HEK293 (cell line): ENCODE measurements at regions not wholly inside any gene's neighbourhood (a gene's known extent, or its start where the extent isn't known, plus 50 kb on each side); places are given as distances from the start of the nearest gene placed in this dataset.

Experiments used
- CTCF ChIA-PET: fragments of 350-600 bp; formaldehyde crosslinking; extraction: SDS; loops from one replicate; lab custom pipeline; 2021; ENCODE audit warnings: antibody characterized with exemption; lab: Yijun Ruan, JAX
- POLR2A ChIA-PET: fragments of 300-600 bp; formaldehyde crosslinking; extraction: SDS; loops from one replicate; lab custom pipeline; 2020; ENCODE audit warnings: antibody characterized with exemption, inconsistent platforms; lab: Yijun Ruan, JAX
- H3K27ac ChIP-seq: fragments of 200-500 bp; sonication (Bioruptor generic); 2 replicates; pipeline ENCODE4 v1.5.1; 2014; ENCODE audit warnings: low read depth, low read length, control low read depth, inconsistent platforms; ENCODE audit errors: extremely low read depth
- H3K36me3 ChIP-seq, 2 experiments: fragments of 200-500 bp in 1 of 2; sonication (Bioruptor generic) in 1 of 2; 1 replicate in 1 of 2; 2 replicates in 1 of 2; pipeline ENCODE4 v1.5.1; 2014 to 2017; ENCODE audit warnings: inconsistent platforms in 2 of 2, low read length in 2 of 2; ENCODE audit not compliant: control insufficient read depth in 2 of 2, insufficient read depth in 1 of 2
- H3K4me1 ChIP-seq: fragments of 200-500 bp; sonication (Bioruptor generic); 2 replicates; pipeline ENCODE4 v1.5.1; 2014; ENCODE audit warnings: mild to moderate bottlenecking, low read length, inconsistent platforms; ENCODE audit not compliant: control insufficient read depth, insufficient read depth
- H3K4me3 ChIP-seq: 2 replicates; pipeline ENCODE4 v1.5.1; 2011; ENCODE audit warnings: low read depth, mild to moderate bottlenecking, control low read depth, low read length, moderate library complexity
- H3K9me3 ChIP-seq: fragments of 200-500 bp; sonication (Bioruptor generic); 2 replicates; pipeline ENCODE4 v1.5.1; 2014; ENCODE audit warnings: low read depth, low read length, inconsistent platforms; ENCODE audit not compliant: control insufficient read depth, insufficient read depth
- FEZF1 ChIP-seq: fragments of 450-650 bp; formaldehyde crosslinking; IDR thresholded peaks from 2 replicates; pipeline ENCODE4 v1.5.1; 2016; ENCODE audit warnings: missing biosample characterization, missing genetic modification characterization
- GLI4 ChIP-seq: fragments of 450-650 bp; formaldehyde crosslinking; IDR thresholded peaks from 2 replicates; pipeline ENCODE4 v1.5.1; 2016; ENCODE audit warnings: missing biosample characterization, missing genetic modification characterization
- ZEB2 ChIP-seq: fragments of 450-650 bp; formaldehyde crosslinking; IDR thresholded peaks from 2 replicates; pipeline ENCODE4 v1.5.1; 2016; ENCODE audit warnings: missing biosample characterization, missing genetic modification characterization
- ZNF140 ChIP-seq: fragments of 450-650 bp; formaldehyde crosslinking; IDR thresholded peaks from 2 replicates; pipeline ENCODE4 v1.5.1; 2016; ENCODE audit warnings: missing biosample characterization, missing genetic modification characterization
- ZNF211 ChIP-seq: fragments of 450-650 bp; formaldehyde crosslinking; IDR thresholded peaks from 2 replicates; pipeline ENCODE4 v1.5.1; 2016; ENCODE audit warnings: low read depth, missing biosample characterization, missing genetic modification characterization
- ZNF324 ChIP-seq: fragments of 450-650 bp; formaldehyde crosslinking; IDR thresholded peaks from 2 replicates; pipeline ENCODE4 v1.5.1; 2016; ENCODE audit warnings: missing biosample characterization, missing genetic modification characterization
- ZNF558 ChIP-seq: fragments of 450-650 bp; formaldehyde crosslinking; IDR thresholded peaks from 2 replicates; pipeline ENCODE4 v1.5.1; 2016; ENCODE audit warnings: missing biosample characterization, missing genetic modification characterization
- ZNF571 ChIP-seq: fragments of 450-650 bp; formaldehyde crosslinking; IDR thresholded peaks from 2 replicates; pipeline ENCODE4 v1.5.0; 2017; ENCODE audit warnings: missing biosample characterization, missing genetic modification characterization
- ZNF624 ChIP-seq: fragments of 450-650 bp; formaldehyde crosslinking; IDR thresholded peaks from 2 replicates; pipeline ENCODE4 v1.5.1; 2017; ENCODE audit warnings: missing biosample characterization, missing genetic modification characterization
- ZNF654 ChIP-seq: fragments of 450-650 bp; formaldehyde crosslinking; IDR thresholded peaks from 2 replicates; pipeline ENCODE4 v1.5.1; 2016; ENCODE audit warnings: low read depth, missing biosample characterization, missing genetic modification characterization
- ZNF707 ChIP-seq: fragments of 450-650 bp; formaldehyde crosslinking; IDR thresholded peaks from 2 replicates; pipeline ENCODE4 v1.5.1; 2016; ENCODE audit warnings: missing biosample characterization, missing genetic modification characterization
- TF ChIP-seq, protein P1 (sequence below): fragments of 450-650 bp; formaldehyde crosslinking; IDR thresholded peaks from 2 replicates; pipeline ENCODE4 v1.5.1; 2016; ENCODE audit warnings: missing biosample characterization, missing genetic modification characterization, borderline replicate concordance
- TF ChIP-seq, protein P2 (sequence below): fragments of 450-650 bp; formaldehyde crosslinking; IDR thresholded peaks from 2 replicates; pipeline ENCODE4 v1.5.0; 2017; ENCODE audit warnings: missing biosample characterization, missing genetic modification characterization, borderline replicate concordance
- TF ChIP-seq, protein P3 (sequence below): fragments of 450-650 bp; formaldehyde crosslinking; IDR thresholded peaks from 2 replicates; pipeline ENCODE4 v1.5.1; 2017; ENCODE audit warnings: missing biosample characterization, missing genetic modification characterization
- TF ChIP-seq, protein P4 (sequence below): fragments of 450-650 bp; formaldehyde crosslinking; IDR thresholded peaks from 2 replicates; pipeline ENCODE4 v1.5.1; 2016; ENCODE audit warnings: missing biosample characterization, missing genetic modification characterization
- TF ChIP-seq, protein P5 (sequence below): fragments of 450-650 bp; formaldehyde crosslinking; IDR thresholded peaks from 2 replicates; pipeline ENCODE4 v1.5.1; 2016; ENCODE audit warnings: missing biosample characterization, missing genetic modification characterization

DNA sequence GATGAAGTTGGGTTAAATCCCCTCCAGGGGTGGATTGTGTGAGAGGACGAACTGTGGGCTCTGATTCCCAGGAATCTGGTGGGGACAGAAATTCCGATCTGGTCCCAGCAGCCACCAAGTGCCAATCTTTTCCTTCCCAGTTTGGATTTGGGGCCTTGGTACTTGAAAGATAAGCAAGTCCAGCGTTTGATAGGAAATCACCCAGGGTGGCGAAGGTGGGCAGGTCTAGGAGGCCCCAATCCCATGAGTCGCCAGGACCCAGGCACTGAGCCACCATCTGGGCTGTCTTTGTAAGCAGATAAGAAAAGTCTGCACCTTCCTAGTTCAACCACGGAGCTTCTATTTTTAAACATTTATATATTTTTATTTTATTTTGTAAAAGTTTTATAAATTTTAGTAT, 122.6 kb upstream of the LSM8 start (continued):
- TF ChIP-seq, protein P1, sequence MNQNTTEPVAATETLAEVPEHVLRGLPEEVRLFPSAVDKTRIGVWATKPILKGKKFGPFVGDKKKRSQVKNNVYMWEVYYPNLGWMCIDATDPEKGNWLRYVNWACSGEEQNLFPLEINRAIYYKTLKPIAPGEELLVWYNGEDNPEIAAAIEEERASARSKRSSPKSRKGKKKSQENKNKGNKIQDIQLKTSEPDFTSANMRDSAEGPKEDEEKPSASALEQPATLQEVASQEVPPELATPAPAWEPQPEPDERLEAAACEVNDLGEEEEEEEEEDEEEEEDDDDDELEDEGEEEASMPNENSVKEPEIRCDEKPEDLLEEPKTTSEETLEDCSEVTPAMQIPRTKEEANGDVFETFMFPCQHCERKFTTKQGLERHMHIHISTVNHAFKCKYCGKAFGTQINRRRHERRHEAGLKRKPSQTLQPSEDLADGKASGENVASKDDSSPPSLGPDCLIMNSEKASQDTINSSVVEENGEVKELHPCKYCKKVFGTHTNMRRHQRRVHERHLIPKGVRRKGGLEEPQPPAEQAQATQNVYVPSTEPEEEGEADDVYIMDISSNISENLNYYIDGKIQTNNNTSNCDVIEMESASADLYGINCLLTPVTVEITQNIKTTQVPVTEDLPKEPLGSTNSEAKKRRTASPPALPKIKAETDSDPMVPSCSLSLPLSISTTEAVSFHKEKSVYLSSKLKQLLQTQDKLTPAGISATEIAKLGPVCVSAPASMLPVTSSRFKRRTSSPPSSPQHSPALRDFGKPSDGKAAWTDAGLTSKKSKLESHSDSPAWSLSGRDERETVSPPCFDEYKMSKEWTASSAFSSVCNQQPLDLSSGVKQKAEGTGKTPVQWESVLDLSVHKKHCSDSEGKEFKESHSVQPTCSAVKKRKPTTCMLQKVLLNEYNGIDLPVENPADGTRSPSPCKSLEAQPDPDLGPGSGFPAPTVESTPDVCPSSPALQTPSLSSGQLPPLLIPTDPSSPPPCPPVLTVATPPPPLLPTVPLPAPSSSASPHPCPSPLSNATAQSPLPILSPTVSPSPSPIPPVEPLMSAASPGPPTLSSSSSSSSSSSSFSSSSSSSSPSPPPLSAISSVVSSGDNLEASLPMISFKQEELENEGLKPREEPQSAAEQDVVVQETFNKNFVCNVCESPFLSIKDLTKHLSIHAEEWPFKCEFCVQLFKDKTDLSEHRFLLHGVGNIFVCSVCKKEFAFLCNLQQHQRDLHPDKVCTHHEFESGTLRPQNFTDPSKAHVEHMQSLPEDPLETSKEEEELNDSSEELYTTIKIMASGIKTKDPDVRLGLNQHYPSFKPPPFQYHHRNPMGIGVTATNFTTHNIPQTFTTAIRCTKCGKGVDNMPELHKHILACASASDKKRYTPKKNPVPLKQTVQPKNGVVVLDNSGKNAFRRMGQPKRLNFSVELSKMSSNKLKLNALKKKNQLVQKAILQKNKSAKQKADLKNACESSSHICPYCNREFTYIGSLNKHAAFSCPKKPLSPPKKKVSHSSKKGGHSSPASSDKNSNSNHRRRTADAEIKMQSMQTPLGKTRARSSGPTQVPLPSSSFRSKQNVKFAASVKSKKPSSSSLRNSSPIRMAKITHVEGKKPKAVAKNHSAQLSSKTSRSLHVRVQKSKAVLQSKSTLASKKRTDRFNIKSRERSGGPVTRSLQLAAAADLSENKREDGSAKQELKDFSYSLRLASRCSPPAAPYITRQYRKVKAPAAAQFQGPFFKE (tag by site-specific recombination) = no peak
- TF ChIP-seq ZEB2 (tag by site-specific recombination) = no peak
- no peak for TF ChIP-seq ZNF571 (tag by site-specific recombination)
- TF ChIP-seq ZNF707 (tag by site-specific recombination) = no peak
- no peak for TF ChIP-seq ZNF654 (tag by site-specific recombination)

DNA sequence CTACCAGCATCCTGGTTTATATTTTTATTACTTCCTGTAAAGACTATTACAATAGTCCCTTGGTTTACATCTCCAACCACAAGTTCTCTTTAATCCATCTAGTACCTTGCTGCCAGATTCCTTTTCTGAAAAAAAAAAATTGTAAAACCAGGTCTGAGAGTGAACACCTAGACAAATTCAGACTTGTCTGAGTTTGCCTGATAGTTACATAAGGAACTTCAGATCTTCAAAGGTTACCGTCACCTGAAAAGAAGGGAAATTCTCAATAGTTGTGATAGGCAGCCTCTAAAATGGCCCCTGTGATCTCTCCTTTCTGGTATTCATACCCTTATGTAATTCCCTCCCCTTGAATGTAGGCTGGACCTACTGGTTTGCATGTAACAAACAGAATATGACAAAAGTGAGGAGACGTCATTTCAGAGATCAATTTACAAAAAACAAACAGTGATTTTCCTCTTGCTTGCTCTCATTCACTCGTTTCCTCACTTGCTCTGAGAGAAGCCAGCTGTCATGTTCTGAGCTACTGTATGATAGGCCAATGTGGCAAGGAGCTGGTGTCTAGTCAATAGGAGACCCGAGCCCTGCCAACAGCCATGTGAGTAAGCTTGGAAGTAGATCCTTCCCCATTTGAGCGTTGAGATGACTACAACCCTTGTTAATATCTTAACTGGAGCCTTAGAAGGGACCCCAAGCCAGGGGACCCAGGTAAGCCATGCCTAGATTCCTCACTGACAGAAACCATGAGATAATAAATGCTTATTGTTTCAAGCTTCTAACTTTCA, 110.9 kb upstream of the LSM8 start:
- H3K27ac ChIP-seq = no peak overlapping the region
- H3K36me3 ChIP-seq = no peaks in the 10 kb centered on the region
- no peaks in the 10 kb centered on the region for H3K9me3 ChIP-seq
- ChIA-PET CTCF (no interaction called here), POLR2A (no interaction called here)
- H3K4me1 ChIP-seq = no peaks in the 10 kb centered on the region
- H3K4me3 ChIP-seq = no peak overlapping the region
- no peak for TF ChIP-seq FEZF1

DNA sequence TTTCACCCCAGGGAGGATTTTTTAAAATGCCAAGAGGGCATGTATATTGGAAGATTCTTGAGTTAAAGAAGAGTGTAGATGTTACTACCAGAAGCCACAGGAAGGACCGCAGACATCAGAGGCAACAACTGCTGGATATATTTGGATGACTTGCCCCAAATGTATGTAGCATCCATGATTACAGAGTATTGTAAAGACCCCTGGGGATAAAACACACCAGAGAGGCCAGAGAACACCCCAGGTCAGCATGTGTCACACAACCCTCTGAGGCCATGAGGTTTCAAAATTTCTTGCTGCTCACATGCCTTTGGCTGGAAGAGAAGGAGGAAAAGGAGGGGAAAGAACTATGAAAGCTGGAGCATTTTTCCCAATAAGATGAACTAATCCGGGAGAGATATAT, 108.0 kb upstream of the LSM8 start:
- H3K9me3 ChIP-seq = no peaks in the 10 kb centered on the region
- TF ChIP-seq, protein P2, sequence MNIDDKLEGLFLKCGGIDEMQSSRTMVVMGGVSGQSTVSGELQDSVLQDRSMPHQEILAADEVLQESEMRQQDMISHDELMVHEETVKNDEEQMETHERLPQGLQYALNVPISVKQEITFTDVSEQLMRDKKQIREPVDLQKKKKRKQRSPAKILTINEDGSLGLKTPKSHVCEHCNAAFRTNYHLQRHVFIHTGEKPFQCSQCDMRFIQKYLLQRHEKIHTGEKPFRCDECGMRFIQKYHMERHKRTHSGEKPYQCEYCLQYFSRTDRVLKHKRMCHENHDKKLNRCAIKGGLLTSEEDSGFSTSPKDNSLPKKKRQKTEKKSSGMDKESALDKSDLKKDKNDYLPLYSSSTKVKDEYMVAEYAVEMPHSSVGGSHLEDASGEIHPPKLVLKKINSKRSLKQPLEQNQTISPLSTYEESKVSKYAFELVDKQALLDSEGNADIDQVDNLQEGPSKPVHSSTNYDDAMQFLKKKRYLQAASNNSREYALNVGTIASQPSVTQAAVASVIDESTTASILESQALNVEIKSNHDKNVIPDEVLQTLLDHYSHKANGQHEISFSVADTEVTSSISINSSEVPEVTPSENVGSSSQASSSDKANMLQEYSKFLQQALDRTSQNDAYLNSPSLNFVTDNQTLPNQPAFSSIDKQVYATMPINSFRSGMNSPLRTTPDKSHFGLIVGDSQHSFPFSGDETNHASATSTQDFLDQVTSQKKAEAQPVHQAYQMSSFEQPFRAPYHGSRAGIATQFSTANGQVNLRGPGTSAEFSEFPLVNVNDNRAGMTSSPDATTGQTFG (tag by site-specific recombination) = no peak
- TF ChIP-seq ZNF324 (tag by site-specific recombination) = no peak
- TF ChIP-seq, protein P3, sequence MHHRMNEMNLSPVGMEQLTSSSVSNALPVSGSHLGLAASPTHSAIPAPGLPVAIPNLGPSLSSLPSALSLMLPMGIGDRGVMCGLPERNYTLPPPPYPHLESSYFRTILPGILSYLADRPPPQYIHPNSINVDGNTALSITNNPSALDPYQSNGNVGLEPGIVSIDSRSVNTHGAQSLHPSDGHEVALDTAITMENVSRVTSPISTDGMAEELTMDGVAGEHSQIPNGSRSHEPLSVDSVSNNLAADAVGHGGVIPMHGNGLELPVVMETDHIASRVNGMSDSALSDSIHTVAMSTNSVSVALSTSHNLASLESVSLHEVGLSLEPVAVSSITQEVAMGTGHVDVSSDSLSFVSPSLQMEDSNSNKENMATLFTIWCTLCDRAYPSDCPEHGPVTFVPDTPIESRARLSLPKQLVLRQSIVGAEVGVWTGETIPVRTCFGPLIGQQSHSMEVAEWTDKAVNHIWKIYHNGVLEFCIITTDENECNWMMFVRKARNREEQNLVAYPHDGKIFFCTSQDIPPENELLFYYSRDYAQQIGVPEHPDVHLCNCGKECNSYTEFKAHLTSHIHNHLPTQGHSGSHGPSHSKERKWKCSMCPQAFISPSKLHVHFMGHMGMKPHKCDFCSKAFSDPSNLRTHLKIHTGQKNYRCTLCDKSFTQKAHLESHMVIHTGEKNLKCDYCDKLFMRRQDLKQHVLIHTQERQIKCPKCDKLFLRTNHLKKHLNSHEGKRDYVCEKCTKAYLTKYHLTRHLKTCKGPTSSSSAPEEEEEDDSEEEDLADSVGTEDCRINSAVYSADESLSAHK (tag by site-specific recombination) = no peak
- TF ChIP-seq ZNF558 (tag by site-specific recombination) = no peak
- no peak for TF ChIP-seq ZNF624 (tag by site-specific recombination)
- TF ChIP-seq, protein P4, sequence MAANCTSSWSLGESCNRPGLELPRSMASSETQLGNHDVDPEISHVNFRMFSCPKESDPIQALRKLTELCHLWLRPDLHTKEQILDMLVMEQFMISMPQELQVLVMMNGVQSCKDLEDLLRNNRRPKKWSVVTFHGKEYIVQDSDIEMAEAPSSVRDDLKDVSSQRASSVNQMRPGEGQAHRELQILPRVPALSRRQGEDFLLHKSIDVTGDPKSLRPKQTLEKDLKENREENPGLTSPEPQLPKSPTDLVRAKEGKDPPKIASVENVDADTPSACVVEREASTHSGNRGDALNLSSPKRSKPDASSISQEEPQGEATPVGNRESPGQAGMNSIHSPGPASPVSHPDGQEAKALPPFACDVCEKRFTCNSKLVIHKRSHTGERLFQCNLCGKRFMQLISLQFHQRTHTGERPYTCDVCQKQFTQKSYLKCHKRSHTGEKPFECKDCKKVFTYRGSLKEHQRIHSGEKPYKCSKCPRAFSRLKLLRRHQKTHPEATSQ = no peak
- TF ChIP-seq GLI4 = no peak
- TF ChIP-seq ZNF211 (tag by site-specific recombination) = no peak
- TF ChIP-seq ZNF140 = no peak
- TF ChIP-seq, protein P5, sequence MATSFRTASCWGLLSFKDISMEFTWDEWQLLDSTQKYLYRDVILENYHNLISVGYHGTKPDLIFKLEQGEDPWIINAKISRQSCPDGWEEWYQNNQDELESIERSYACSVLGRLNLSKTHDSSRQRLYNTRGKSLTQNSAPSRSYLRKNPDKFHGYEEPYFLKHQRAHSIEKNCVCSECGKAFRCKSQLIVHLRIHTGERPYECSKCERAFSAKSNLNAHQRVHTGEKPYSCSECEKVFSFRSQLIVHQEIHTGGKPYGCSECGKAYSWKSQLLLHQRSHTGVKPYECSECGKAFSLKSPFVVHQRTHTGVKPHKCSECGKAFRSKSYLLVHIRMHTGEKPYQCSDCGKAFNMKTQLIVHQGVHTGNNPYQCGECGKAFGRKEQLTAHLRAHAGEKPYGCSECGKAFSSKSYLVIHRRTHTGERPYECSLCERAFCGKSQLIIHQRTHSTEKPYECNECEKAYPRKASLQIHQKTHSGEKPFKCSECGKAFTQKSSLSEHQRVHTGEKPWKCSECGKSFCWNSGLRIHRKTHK (tag by site-specific recombination) = no peak
- no peak overlapping the region for H3K27ac ChIP-seq
- ChIA-PET CTCF (no interaction called here), POLR2A (no interaction called here)
- no peaks in the 10 kb centered on the region for H3K4me1 ChIP-seq
- no peaks in the 10 kb centered on the region for H3K36me3 ChIP-seq
- H3K4me3 ChIP-seq = no peak overlapping the region
